ENCODE measurements at regions not wholly inside any gene's neighbourhood (a gene's known extent, or its start where the extent isn't known, plus 50 kb on each side); places are given as distances from the start of the nearest gene placed in this dataset.

GRCh38 chr4:22334155-22334554 lies 181.7 kb downstream of the ADGRA3 start (continued):
- no peak for TF ChIP-seq USF1 (IDR thresholded peaks at IDR 0.05; ENCODE audit: borderline replicate concordance, low read depth)
- no peak for TF ChIP-seq FOXM1 (IDR thresholded peaks at IDR 0.05; ENCODE audit: low read depth)
- TF ChIP-seq MXI1 (IDR thresholded peaks at IDR 0.05; ENCODE audit: low read depth, low read length), result no peak
- no peak for TF ChIP-seq NFIC (IDR thresholded peaks at IDR 0.05; ENCODE audit: borderline replicate concordance)
- TF ChIP-seq YY1 (IDR thresholded peaks at IDR 0.05; ENCODE audit: low read depth), result no peak
- TF ChIP-seq EP300 (IDR thresholded peaks at IDR 0.05; ENCODE audit: borderline replicate concordance in 1 of 2, low read depth in 1 of 2, low read length in 1 of 2), result no peak
- no peak for TF ChIP-seq GATA2 (CRISPR knock-in tag; IDR thresholded peaks at IDR 0.05)
- TF ChIP-seq TCF12 (IDR thresholded peaks at IDR 0.05), result no peak

GRCh38 chr4:22324422-22324821 lies 191.4 kb downstream of the ADGRA3 start:
- H4K20me1 ChIP-seq (ENCODE audit: insufficient read depth), result no peaks in the 10 kb centered on the region
- H3K9me2 ChIP-seq, result no peaks in the 10 kb centered on the region
- ChIA-PET CTCF (no interaction called here), POLR2A (no interaction called here)
- H3K4me3 ChIP-seq (ENCODE audit: low read depth in 2 of 2, low read length in 1 of 2), result no peak overlapping the region
- 62% methylated on average over 1 of the region's 1 CpG for WGBS (ENCODE audit: low lambda C conversion rate)
- H3K79me2 ChIP-seq (ENCODE audit: insufficient read depth), result no peaks in the 10 kb centered on the region
- no peak for DNase-seq
- no peak overlapping the region for H3K27ac ChIP-seq (ENCODE audit: low read depth in 2 of 2, low read length in 1 of 2)
- no peak for TF ChIP-seq EZH2phosphoT487 (IDR thresholded peaks at IDR 0.05; ENCODE audit: borderline replicate concordance, low read depth)
- TF ChIP-seq EP300 (IDR thresholded peaks at IDR 0.05; ENCODE audit: borderline replicate concordance in 1 of 2, low read depth in 1 of 2, low read length in 1 of 2), result no peak
- TF ChIP-seq, protein P1, sequence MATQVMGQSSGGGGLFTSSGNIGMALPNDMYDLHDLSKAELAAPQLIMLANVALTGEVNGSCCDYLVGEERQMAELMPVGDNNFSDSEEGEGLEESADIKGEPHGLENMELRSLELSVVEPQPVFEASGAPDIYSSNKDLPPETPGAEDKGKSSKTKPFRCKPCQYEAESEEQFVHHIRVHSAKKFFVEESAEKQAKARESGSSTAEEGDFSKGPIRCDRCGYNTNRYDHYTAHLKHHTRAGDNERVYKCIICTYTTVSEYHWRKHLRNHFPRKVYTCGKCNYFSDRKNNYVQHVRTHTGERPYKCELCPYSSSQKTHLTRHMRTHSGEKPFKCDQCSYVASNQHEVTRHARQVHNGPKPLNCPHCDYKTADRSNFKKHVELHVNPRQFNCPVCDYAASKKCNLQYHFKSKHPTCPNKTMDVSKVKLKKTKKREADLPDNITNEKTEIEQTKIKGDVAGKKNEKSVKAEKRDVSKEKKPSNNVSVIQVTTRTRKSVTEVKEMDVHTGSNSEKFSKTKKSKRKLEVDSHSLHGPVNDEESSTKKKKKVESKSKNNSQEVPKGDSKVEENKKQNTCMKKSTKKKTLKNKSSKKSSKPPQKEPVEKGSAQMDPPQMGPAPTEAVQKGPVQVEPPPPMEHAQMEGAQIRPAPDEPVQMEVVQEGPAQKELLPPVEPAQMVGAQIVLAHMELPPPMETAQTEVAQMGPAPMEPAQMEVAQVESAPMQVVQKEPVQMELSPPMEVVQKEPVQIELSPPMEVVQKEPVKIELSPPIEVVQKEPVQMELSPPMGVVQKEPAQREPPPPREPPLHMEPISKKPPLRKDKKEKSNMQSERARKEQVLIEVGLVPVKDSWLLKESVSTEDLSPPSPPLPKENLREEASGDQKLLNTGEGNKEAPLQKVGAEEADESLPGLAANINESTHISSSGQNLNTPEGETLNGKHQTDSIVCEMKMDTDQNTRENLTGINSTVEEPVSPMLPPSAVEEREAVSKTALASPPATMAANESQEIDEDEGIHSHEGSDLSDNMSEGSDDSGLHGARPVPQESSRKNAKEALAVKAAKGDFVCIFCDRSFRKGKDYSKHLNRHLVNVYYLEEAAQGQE (IDR thresholded peaks at IDR 0.05; ENCODE audit: low read depth, low read length), result no peak
- TF ChIP-seq RFX5 (IDR thresholded peaks at IDR 0.05; ENCODE audit: low read length), result no peak
- no peak for TF ChIP-seq POLR2AphosphoS5 (IDR thresholded peaks at IDR 0.05; ENCODE audit: low read depth, low read length)
- TF ChIP-seq NRF1 (IDR thresholded peaks at IDR 0.05; ENCODE audit: low read depth, low read length), result no peak
- no peak for TF ChIP-seq ELF1 (IDR thresholded peaks at IDR 0.05)
- no peak for TF ChIP-seq MXI1 (IDR thresholded peaks at IDR 0.05; ENCODE audit: low read depth, low read length)
- TF ChIP-seq TCF12 (IDR thresholded peaks at IDR 0.05), result no peak
- no peak overlapping the region for H2AFZ ChIP-seq (ENCODE audit: low read depth)
- H3K9ac ChIP-seq, result no peak overlapping the region
- no peak overlapping the region for H3K4me2 ChIP-seq
- no peaks in the 10 kb centered on the region for H3F3A ChIP-seq (replicated peaks; ENCODE audit: insufficient read depth)
- no peaks in the 10 kb centered on the region for H3K4me1 ChIP-seq (ENCODE audit: control insufficient read depth in 1 of 2, insufficient read depth in 2 of 2, low read depth in 1 of 2, low read length in 1 of 2)
- no peaks in the 10 kb centered on the region for H3K9me3 ChIP-seq
- no peaks in the 10 kb centered on the region for H3K36me3 ChIP-seq (replicated peaks in 1 of 2; ENCODE audit: control insufficient read depth in 1 of 2, insufficient read depth in 2 of 2, low read length in 1 of 2)
- no peaks in the 10 kb centered on the region for H3K27me3 ChIP-seq (ENCODE audit: insufficient read depth)
